IMR-90 (cell line): ENCODE measurements at regions not wholly inside any gene's neighbourhood (a gene's known extent, or its start where the extent isn't known, plus 50 kb on each side); places are given as distances from the start of the nearest gene placed in this dataset.

ENCODE experiments used
- ATAC-seq: fragments of 200-7000 bp; cut with Tn5 transposase; 2 replicates; pipeline ENCODE4 v1.9.1; 2020; ENCODE audit warnings: low read depth, mild to moderate bottlenecking, moderate library complexity
- BruUV-seq: library from RNA; stranded (reverse); fragments of 400-500 nt; replicated peaks from 2 replicates; lab custom pipeline; 2021; lab: Mats Ljungman, UMichigan
- CTCF ChIA-PET: fragments of 300-600 bp; formaldehyde crosslinking; extraction: SDS; loops from one replicate; lab custom pipeline; 2021; ENCODE audit warnings: antibody characterized with exemption; lab: Yijun Ruan, JAX
- POLR2A ChIA-PET: fragments of 300-600 bp; sonication (Branson Sonifier 250); formaldehyde crosslinking; loops from one replicate; lab custom pipeline; 2022; ENCODE audit warnings: antibody characterized with exemption; ENCODE audit not compliant: unreplicated experiment; lab: Charles Lee
- DNase-seq: peaks from one replicate; pipeline ENCODE4 v3.0.0; 2013
- H2AFZ ChIP-seq: replicated peaks from 2 replicates; pipeline ENCODE3; 2013; ENCODE audit warnings: low read length, mild to moderate bottlenecking; ENCODE audit not compliant: poor library complexity
- H2AK5ac ChIP-seq: 2 replicates; pipeline ENCODE4 v1.6.1; 2013; ENCODE audit warnings: low read depth, low read length, inconsistent platforms
- H2AK9ac ChIP-seq: replicated peaks from 2 replicates; pipeline ENCODE3; 2013; ENCODE audit warnings: mild to moderate bottlenecking, low read depth, low read length, moderate library complexity; ENCODE audit not compliant: poor library complexity
- H2BK120ac ChIP-seq: 2 replicates; pipeline ENCODE4 v1.6.1; 2013; ENCODE audit warnings: low read depth, low read length, inconsistent platforms
- H2BK15ac ChIP-seq: 3 replicates; pipeline ENCODE4 v1.6.1; 2013; ENCODE audit warnings: low read depth, low read length, inconsistent platforms
- H2BK20ac ChIP-seq: 2 replicates; pipeline ENCODE4 v1.6.1; 2013; ENCODE audit warnings: low read depth, mild to moderate bottlenecking, inconsistent platforms, low read length, moderate library complexity
- H2BK5ac ChIP-seq: 2 replicates; pipeline ENCODE4 v1.6.1; 2013; ENCODE audit warnings: mild to moderate bottlenecking, low read depth, low read length, inconsistent platforms; ENCODE audit not compliant: poor library complexity, severe bottlenecking
- H3K14ac ChIP-seq: replicated peaks from 2 replicates; pipeline ENCODE4 v1.6.1; 2013; ENCODE audit warnings: low read depth, low read length, inconsistent platforms
- H3K18ac ChIP-seq: 2 replicates; pipeline ENCODE4 v1.6.1; 2013; ENCODE audit warnings: low read depth, low read length, control low read depth
- H3K23ac ChIP-seq: 2 replicates; pipeline ENCODE4 v1.6.1; 2013; ENCODE audit warnings: low read depth, low read length, inconsistent platforms
- H3K27ac ChIP-seq: 2 replicates; pipeline ENCODE4 v1.5.1; 2013; ENCODE audit warnings: mild to moderate bottlenecking, control low read depth, low read length; ENCODE audit not compliant: insufficient read depth
- H3K27me3 ChIP-seq: 2 replicates; pipeline ENCODE4 v1.6.1; 2013; ENCODE audit warnings: low read length; ENCODE audit not compliant: control insufficient read depth, insufficient read depth
- H3K36me3 ChIP-seq: 2 replicates; pipeline ENCODE4 v1.6.1; 2013; ENCODE audit warnings: low read length, mixed read lengths; ENCODE audit not compliant: control insufficient read depth, insufficient read depth
- H3K4ac ChIP-seq: 2 replicates; pipeline ENCODE4 v1.6.1; 2013; ENCODE audit warnings: low read depth, low read length, inconsistent platforms
- H3K4me1 ChIP-seq: 2 replicates; pipeline ENCODE4 v1.6.1; 2013; ENCODE audit warnings: low read length, mixed read lengths; ENCODE audit not compliant: control insufficient read depth, insufficient read depth
- H3K4me2 ChIP-seq: 2 replicates; pipeline ENCODE4 v1.6.1; 2013; ENCODE audit warnings: low read depth, mild to moderate bottlenecking, control low read depth, low read length, moderate library complexity
- H3K4me3 ChIP-seq: 2 replicates; pipeline ENCODE4 v1.5.1; 2013; ENCODE audit warnings: low read depth, mild to moderate bottlenecking, control low read depth, low read length, moderate library complexity; ENCODE audit not compliant: insufficient read depth
- H3K56ac ChIP-seq: 2 replicates; pipeline ENCODE4 v1.6.1; 2013; ENCODE audit warnings: low read length, inconsistent platforms; ENCODE audit not compliant: insufficient read depth; ENCODE audit errors: extremely low read depth
- H3K79me1 ChIP-seq, 2 experiments: 2 replicates each; pipeline ENCODE4 v1.6.1; 2013; ENCODE audit warnings: low read length in 2 of 2, inconsistent platforms in 1 of 2, low read depth in 1 of 2
- H3K9ac ChIP-seq: 2 replicates; pipeline ENCODE4 v1.6.1; 2013; ENCODE audit warnings: low read depth, low read length, control low read depth
- H3K9me1 ChIP-seq: 2 replicates; pipeline ENCODE4 v1.6.1; 2013; ENCODE audit warnings: low read length, inconsistent platforms; ENCODE audit not compliant: insufficient read depth
- H3K9me3 ChIP-seq: 2 replicates; pipeline ENCODE4 v1.6.1; 2013; ENCODE audit warnings: low read length; ENCODE audit not compliant: control insufficient read depth, insufficient read depth
- H4K20me1 ChIP-seq: 2 replicates; pipeline ENCODE4 v1.6.1; 2013; ENCODE audit warnings: low read length, inconsistent platforms; ENCODE audit not compliant: insufficient read depth
- H4K5ac ChIP-seq: 2 replicates; pipeline ENCODE4 v1.6.1; 2013; ENCODE audit warnings: mild to moderate bottlenecking, low read depth, low read length, control low read depth
- H4K8ac ChIP-seq, 2 experiments: 2 replicates each; pipeline ENCODE4 v1.6.1; 2013; ENCODE audit warnings: low read depth in 2 of 2, low read length in 2 of 2, control low read depth in 1 of 2, inconsistent platforms in 1 of 2
- H4K91ac ChIP-seq: 2 replicates; pipeline ENCODE4 v1.6.1; 2013; ENCODE audit warnings: low read depth, low read length, inconsistent platforms; ENCODE audit not compliant: insufficient read depth
- CEBPB ChIP-seq: IDR thresholded peaks from 2 replicates; pipeline ENCODE4 v1.6.1; 2012; ENCODE audit warnings: low read depth, low read length, improper control_type of control experiment
- CHD1 ChIP-seq: IDR thresholded peaks from 2 replicates; pipeline ENCODE4 v1.6.1; 2012; ENCODE audit warnings: low read depth, low read length, improper control_type of control experiment
- FOS ChIP-seq: fragments of 150-350 bp; IDR thresholded peaks from 2 replicates; pipeline ENCODE4 v1.6.1; 2016; ENCODE audit warnings: low read depth, low read length
- MAFK ChIP-seq: IDR thresholded peaks from 2 replicates; pipeline ENCODE4 v1.6.1; 2012; ENCODE audit warnings: low read depth, low read length, improper control_type of control experiment
- MAZ ChIP-seq: IDR thresholded peaks from 2 replicates; pipeline ENCODE4 v1.6.1; 2012; ENCODE audit warnings: low read depth, mild to moderate bottlenecking, low read length, improper control_type of control experiment, moderate library complexity, borderline replicate concordance
- MXI1 ChIP-seq: IDR thresholded peaks from 2 replicates; pipeline ENCODE4 v1.6.1; 2012; ENCODE audit warnings: low read depth, mild to moderate bottlenecking, low read length, moderate library complexity, borderline replicate concordance
- NFE2L2 ChIP-seq: fragments of 150-350 bp; IDR thresholded peaks from 2 replicates; pipeline ENCODE4 v1.6.1; 2016; ENCODE audit warnings: low read depth, mild to moderate bottlenecking, low read length
- POLR2A ChIP-seq: IDR thresholded peaks from 2 replicates; pipeline ENCODE4 v1.6.1; 2012; ENCODE audit warnings: mild to moderate bottlenecking, low read depth, low read length
- RAD21 ChIP-seq: IDR thresholded peaks from 2 replicates; pipeline ENCODE4 v1.6.1; 2012; ENCODE audit warnings: low read length, improper control_type of control experiment
- RCOR1 ChIP-seq: IDR thresholded peaks from 2 replicates; pipeline ENCODE4 v1.6.1; 2012; ENCODE audit warnings: mild to moderate bottlenecking, low read length, improper control_type of control experiment; ENCODE audit not compliant: insufficient replicate concordance
- RFX5 ChIP-seq: IDR thresholded peaks from 2 replicates; pipeline ENCODE4 v1.8.0; 2012; ENCODE audit warnings: low read depth, mild to moderate bottlenecking, low read length, moderate library complexity
- SMC3 ChIP-seq: fragments of 150-350 bp; IDR thresholded peaks from 2 replicates; pipeline ENCODE4 v1.6.1; 2016; ENCODE audit warnings: low read depth, mild to moderate bottlenecking, antibody characterized with exemption, low read length, moderate library complexity
- WGBS, 2 experiments: methylation state at CpG; one replicate each; pipeline versions ENCODE4 v1.1.5 to v1.1.7; 2013; ENCODE audit warnings: missing lambda C conversion rate in 2 of 2; ENCODE audit not compliant: insufficient read length in 1 of 2; ENCODE audit errors: extremely low coverage in 2 of 2; 5-methylcytosine and 5-hydroxymethylcytosine counted together
- dilution Hi-C: fragments of 300-500 bp; cut with HindIII; formaldehyde crosslinking; loops from one replicate; pipeline ENCODE4 v1.14.3; 2018; ENCODE audit warnings: low sequenced_read_pairs; ENCODE audit not compliant: unreplicated experiment
- in situ Hi-C: fragments of 300-500 bp; cut with MboI; formaldehyde crosslinking; loops from 3 replicates; pipeline ENCODE4 v1.14.3; 2019; ENCODE audit warnings: low sequenced_read_pairs, inconsistent platforms, mixed read lengths
- intact Hi-C: fragments of 100-400 bp; cut with micrococcal nuclease; formaldehyde crosslinking; loops from 2 replicates; pipeline ENCODE4 v1.10.0; 2022
- TF ChIP-seq, protein P1 (sequence below): fragments of 150-350 bp; IDR thresholded peaks from 2 replicates; pipeline ENCODE4 v1.6.1; 2017; ENCODE audit warnings: mild to moderate bottlenecking, antibody characterized with exemption, low read length, low read depth
- TF ChIP-seq, protein P2 (sequence below): conservative IDR thresholded peaks from 2 replicates; pipeline ENCODE4 v1.5.1; 2012; ENCODE audit warnings: mild to moderate bottlenecking, low read depth, low read length, improper control_type of control experiment
- TF ChIP-seq, protein P3 (sequence below): fragments of 150-350 bp; IDR thresholded peaks from 2 replicates; pipeline ENCODE4 v1.6.1; 2016; ENCODE audit warnings: low read depth, mild to moderate bottlenecking, low read length, moderate library complexity, borderline replicate concordance

DNA sequence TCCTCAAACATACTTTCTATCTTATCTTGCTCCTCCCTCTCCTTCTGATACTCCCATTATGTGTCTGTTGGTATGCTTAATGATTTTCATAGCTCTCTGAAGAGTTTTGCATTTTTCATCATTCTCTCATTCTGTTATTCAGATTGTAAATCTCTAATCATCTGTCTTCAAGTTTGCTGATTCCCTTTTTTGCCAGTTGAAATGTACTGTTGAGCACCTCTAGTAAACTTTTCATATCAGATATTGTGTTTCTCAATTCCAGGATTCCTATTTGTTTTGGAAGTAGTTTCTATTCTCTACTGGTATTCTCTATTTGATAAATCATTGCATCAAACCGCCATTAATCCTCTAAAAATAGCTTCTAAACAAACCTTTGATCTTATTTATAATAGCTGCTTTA lies 387.7 kb downstream of the PAX1 start:
- intact Hi-C loops: no loop called here
- H2BK5ac ChIP-seq: no peak overlapping the region
- H3K27ac ChIP-seq: no peak overlapping the region
- no peaks in the 10 kb centered on the region for H3K79me1 ChIP-seq
- no peak overlapping the region for H3K18ac ChIP-seq
- no peak overlapping the region for H2BK20ac ChIP-seq
- H3K9me3 ChIP-seq: peaks cover 16% of the 10 kb centered on the region; the same call in 1 of the 2 replicates
- no peak overlapping the region for H4K5ac ChIP-seq
- no peaks in the 10 kb centered on the region for H4K20me1 ChIP-seq
- no peak overlapping the region for H3K23ac ChIP-seq
- no peak for ATAC-seq
- H3K27me3 ChIP-seq: no peaks in the 10 kb centered on the region
- DNase-seq: no peak
- H3K9ac ChIP-seq: no peak overlapping the region
- BruUV-seq: no TSS peak
- H3K36me3 ChIP-seq: no peaks in the 10 kb centered on the region
- H3K4me3 ChIP-seq: no peak overlapping the region
- H3K4me2 ChIP-seq: no peak overlapping the region
- H2BK15ac ChIP-seq: no peak overlapping the region
- TF ChIP-seq MAZ (no peak), CEBPB (no peak), CHD1 (no peak), SMC3 (no peak), RCOR1 (no peak), MAFK (no peak), MXI1 (no peak), FOS (no peak), RAD21 (no peak), NFE2L2 (no peak), RFX5 (no peak), POLR2A (no peak)
- TF ChIP-seq, protein P1, sequence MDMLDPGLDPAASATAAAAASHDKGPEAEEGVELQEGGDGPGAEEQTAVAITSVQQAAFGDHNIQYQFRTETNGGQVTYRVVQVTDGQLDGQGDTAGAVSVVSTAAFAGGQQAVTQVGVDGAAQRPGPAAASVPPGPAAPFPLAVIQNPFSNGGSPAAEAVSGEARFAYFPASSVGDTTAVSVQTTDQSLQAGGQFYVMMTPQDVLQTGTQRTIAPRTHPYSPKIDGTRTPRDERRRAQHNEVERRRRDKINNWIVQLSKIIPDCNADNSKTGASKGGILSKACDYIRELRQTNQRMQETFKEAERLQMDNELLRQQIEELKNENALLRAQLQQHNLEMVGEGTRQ: no peak
- TF ChIP-seq, protein P2, sequence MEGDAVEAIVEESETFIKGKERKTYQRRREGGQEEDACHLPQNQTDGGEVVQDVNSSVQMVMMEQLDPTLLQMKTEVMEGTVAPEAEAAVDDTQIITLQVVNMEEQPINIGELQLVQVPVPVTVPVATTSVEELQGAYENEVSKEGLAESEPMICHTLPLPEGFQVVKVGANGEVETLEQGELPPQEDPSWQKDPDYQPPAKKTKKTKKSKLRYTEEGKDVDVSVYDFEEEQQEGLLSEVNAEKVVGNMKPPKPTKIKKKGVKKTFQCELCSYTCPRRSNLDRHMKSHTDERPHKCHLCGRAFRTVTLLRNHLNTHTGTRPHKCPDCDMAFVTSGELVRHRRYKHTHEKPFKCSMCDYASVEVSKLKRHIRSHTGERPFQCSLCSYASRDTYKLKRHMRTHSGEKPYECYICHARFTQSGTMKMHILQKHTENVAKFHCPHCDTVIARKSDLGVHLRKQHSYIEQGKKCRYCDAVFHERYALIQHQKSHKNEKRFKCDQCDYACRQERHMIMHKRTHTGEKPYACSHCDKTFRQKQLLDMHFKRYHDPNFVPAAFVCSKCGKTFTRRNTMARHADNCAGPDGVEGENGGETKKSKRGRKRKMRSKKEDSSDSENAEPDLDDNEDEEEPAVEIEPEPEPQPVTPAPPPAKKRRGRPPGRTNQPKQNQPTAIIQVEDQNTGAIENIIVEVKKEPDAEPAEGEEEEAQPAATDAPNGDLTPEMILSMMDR: no peak
- TF ChIP-seq, protein P3, sequence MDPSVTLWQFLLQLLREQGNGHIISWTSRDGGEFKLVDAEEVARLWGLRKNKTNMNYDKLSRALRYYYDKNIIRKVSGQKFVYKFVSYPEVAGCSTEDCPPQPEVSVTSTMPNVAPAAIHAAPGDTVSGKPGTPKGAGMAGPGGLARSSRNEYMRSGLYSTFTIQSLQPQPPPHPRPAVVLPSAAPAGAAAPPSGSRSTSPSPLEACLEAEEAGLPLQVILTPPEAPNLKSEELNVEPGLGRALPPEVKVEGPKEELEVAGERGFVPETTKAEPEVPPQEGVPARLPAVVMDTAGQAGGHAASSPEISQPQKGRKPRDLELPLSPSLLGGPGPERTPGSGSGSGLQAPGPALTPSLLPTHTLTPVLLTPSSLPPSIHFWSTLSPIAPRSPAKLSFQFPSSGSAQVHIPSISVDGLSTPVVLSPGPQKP: no peak
- no peaks in the 10 kb centered on the region for H3K4me1 ChIP-seq
- H3K56ac ChIP-seq: no peak overlapping the region
- ChIA-PET POLR2A (no interaction called here), CTCF (no interaction called here)
- no peak overlapping the region for H3K4ac ChIP-seq
- no peak overlapping the region for H2AK5ac ChIP-seq
- H2BK120ac ChIP-seq: no peak overlapping the region
- dilution Hi-C loops: no loop called here
- H4K91ac ChIP-seq: no peak overlapping the region
- no peaks in the 10 kb centered on the region for H3K9me1 ChIP-seq
- H2AFZ ChIP-seq: no peak overlapping the region
- H2AK9ac ChIP-seq: no peak overlapping the region
- WGBS, 2 experiments: no CpG with 5 or more reads among the region's 1 CpG
- in situ Hi-C loops: no loop called here
- H3K14ac ChIP-seq: no peak overlapping the region
- H4K8ac ChIP-seq: no peak overlapping the region
